Tibial artery (tissue), 4 donors: ENCODE measurements at regions not wholly inside any gene's neighbourhood (a gene's known extent, or its start where the extent isn't known, plus 50 kb on each side); places are given as distances from the start of the nearest gene placed in this dataset.
A peak's percentile ranks its signal among the peaks of the same experiment; 100 is the strongest.

Experiments
- DNase-seq, 2 donors: peaks; one replicate each; pipeline ENCODE4 v3.0.0-alpha.2; 2019
- H3K27ac ChIP-seq, 2 donors: fragments of 200-600 bp; sonication (generic) in 1 of 2; 1 replicate in 1 of 2; 2 replicates in 1 of 2; pipeline ENCODE4 v1.5.1; 2018 to 2019; ENCODE audit warnings: mild to moderate bottlenecking in 1 of 2
- H3K27me3 ChIP-seq, 2 donors: fragments of 200-600 bp; sonication (generic) in 1 of 2; one replicate each; pipeline versions ENCODE4 v1.5.1 to v1.6.0; 2016 to 2019
- H3K36me3 ChIP-seq, 3 donors: fragments of 200-600 bp; sonication (generic) in 2 of 3; one replicate each; pipeline ENCODE4 v1.5.1; 2016 to 2019; ENCODE audit warnings: mild to moderate bottlenecking in 2 of 3
- H3K4me1 ChIP-seq, 4 donors: fragments of 200-600 bp; sonication (generic) in 2 of 4; 1 replicate in 3 of 4; 2 replicates in 1 of 4; pipeline ENCODE4 v1.5.1; 2016 to 2019
- H3K4me3 ChIP-seq, 2 donors: fragments of 200-600 bp; sonication (generic) in 1 of 2; 1 replicate in 1 of 2; 2 replicates in 1 of 2; pipeline ENCODE4 v1.5.1; 2018 to 2019; ENCODE audit warnings: mild to moderate bottlenecking in 2 of 2
- H3K9me3 ChIP-seq, 3 donors: fragments of 200-600 bp; sonication (generic) in 1 of 3; one replicate each; pipeline ENCODE4 v1.5.1; 2016 to 2019
- intact Hi-C: fragments of 100-400 bp; cut with DNase I; formaldehyde crosslinking; loops from one replicate; pipeline ENCODE4 v1.15.0; 2023; ENCODE audit warnings: low total_unique reads
- TF ChIP-seq, protein P1 (sequence below), 2 experiments: fragments of 200-600 bp in 1 of 2; fragments of 450-650 bp in 1 of 2; IDR thresholded peaks; one replicate each; pipeline ENCODE4 v1.5.1; 2017 to 2019; ENCODE audit warnings: antibody characterized with exemption in 2 of 2, mild to moderate bottlenecking in 1 of 2, moderate library complexity in 1 of 2

DNA sequence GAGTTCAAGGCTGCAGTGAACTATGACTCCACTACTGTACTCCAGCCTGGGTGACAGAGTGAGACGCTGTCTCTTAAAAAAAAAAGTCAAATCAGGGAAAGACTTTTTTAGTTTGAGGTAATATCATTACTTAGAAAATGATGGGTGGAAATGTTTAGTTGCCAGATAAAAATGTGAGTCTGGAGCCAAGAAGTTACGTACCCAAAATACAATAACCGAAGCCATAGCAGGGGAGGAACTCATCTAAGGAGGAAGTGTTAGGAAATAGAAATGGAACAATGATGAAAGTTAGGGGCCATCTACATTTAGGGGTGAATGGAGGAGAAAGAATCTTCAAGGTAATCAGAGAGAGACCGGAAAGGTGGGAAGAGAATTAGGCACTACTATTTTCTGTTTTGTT, 98.8 kb downstream of the DACT1 start:
- Histone ChIP-seq H3K4me1 (peaks cover 0 to 39% (median 14%) of the 10 kb centered on the region in 4 donors), H3K27me3 (no peaks in the 10 kb centered on the region), H3K9me3 (no peaks in the 10 kb centered on the region), H3K27ac (no peak overlapping the region), H3K4me3 (no peak overlapping the region), H3K36me3 (no peaks in the 10 kb centered on the region)
- no peak for DNase-seq
- TF ChIP-seq, protein P1, sequence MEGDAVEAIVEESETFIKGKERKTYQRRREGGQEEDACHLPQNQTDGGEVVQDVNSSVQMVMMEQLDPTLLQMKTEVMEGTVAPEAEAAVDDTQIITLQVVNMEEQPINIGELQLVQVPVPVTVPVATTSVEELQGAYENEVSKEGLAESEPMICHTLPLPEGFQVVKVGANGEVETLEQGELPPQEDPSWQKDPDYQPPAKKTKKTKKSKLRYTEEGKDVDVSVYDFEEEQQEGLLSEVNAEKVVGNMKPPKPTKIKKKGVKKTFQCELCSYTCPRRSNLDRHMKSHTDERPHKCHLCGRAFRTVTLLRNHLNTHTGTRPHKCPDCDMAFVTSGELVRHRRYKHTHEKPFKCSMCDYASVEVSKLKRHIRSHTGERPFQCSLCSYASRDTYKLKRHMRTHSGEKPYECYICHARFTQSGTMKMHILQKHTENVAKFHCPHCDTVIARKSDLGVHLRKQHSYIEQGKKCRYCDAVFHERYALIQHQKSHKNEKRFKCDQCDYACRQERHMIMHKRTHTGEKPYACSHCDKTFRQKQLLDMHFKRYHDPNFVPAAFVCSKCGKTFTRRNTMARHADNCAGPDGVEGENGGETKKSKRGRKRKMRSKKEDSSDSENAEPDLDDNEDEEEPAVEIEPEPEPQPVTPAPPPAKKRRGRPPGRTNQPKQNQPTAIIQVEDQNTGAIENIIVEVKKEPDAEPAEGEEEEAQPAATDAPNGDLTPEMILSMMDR (IDR thresholded peaks at IDR 0.05) = no peak
- intact Hi-C loops = no loop called here

DNA sequence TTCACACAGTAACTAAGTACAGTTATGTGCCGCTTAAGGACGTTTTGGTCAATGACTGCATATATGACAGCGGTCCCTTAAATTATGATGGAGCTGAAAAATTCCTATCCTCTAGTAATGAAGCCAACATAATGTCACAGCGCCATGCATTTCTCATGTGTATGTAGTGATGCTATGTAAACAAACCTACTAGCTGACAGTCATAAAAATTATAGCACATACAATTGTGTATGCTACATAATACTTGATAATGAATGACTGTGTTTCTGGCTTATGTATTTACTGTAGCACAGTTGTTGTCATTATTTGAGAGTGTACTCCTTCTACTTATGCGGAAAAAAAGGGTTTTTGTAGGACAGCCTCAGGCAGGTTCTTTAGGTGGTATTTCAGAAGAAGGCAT, 99.7 kb downstream of the DACT1 start:
- no peak for DNase-seq
- intact Hi-C loops = no loop called here

DNA sequence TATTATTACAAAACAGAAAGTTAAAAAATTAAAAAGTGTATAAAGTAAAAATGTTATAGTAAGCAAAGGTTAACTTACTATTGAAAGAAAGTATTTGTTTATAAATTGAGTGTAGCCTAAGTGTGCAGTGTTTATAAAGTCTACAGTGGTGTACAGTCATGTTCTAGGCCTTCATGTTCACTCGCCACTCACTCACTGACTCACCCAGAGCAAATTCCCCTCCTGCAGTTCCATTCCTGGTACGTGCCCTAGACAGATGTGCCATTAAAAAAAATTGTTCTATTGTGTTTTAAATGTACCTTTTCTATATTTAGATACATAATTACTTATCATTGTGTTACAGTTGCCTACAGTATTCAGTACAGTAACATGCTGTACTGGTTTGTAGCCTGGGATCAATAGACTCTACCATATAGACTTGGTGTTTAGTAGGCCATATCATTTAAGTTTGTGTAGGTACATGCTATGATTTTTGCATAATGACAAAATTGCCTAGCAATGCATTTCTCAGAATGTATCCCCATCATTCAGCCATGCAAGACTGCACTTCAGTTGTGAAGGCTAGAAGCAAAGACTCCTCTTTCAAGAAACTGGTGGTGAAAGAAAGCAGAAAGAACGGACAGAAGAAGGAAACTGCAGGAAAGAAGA, 100.6 kb downstream of the DACT1 start:
- Histone ChIP-seq H3K9me3 (no peaks in the 10 kb centered on the region), H3K4me3 (no peak overlapping the region), H3K36me3 (no peaks in the 10 kb centered on the region), H3K4me1 (peaks cover 0 to 29% (median 12%) of the 10 kb centered on the region in 4 donors), H3K27me3 (no peaks in the 10 kb centered on the region), H3K27ac (no peak overlapping the region)
- no peak for DNase-seq
- TF ChIP-seq, protein P1 (IDR thresholded peaks at IDR 0.05) = no peak
- intact Hi-C loops = no loop called here

More for the DNA sequence above, 99.7 kb downstream of the DACT1 start:
- Histone ChIP-seq H3K4me1 (peaks cover 0 to 30% (median 13%) of the 10 kb centered on the region in 4 donors), H3K4me3 (no peak overlapping the region), H3K27ac (no peak overlapping the region), H3K9me3 (no peaks in the 10 kb centered on the region), H3K36me3 (no peaks in the 10 kb centered on the region), H3K27me3 (no peaks in the 10 kb centered on the region)
- TF ChIP-seq, protein P1 (IDR thresholded peaks at IDR 0.05) = no peak

GRCh38 chr14:58738876-58739275, 101.1 kb downstream of the DACT1 start:
- DNase-seq = no peak
- H3K4me1 ChIP-seq = peaks cover 0 to 29% (median 12%) of the 10 kb centered on the region in 4 donors
- no peaks in the 10 kb centered on the region for H3K36me3 ChIP-seq
- H3K4me3 ChIP-seq = no peak overlapping the region
- H3K27ac ChIP-seq = no peak overlapping the region
- H3K9me3 ChIP-seq = no peaks in the 10 kb centered on the region
- no peaks in the 10 kb centered on the region for H3K27me3 ChIP-seq
- intact Hi-C loops = no loop called here
- TF ChIP-seq, protein P1 (IDR thresholded peaks at IDR 0.05) = no peak

DNA sequence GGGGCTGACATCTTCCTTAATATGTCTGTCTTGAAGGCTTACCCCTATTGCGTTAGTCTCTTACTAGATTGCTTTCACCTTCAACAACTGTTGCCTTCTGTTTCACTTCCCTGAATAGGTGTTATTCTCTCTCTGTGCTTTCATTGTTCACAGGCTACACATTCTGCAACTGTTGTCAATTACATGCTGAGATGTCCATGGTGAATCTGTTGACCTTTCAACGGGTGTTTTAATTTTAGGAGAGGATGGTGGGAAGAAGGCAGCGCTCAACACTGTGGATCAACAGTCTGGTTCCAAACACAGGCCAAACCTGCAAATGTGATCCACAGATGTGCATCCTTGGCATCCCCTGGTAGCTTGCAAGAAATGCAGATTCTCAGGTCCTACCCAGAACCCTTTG, 101.9 kb downstream of the DACT1 start:
- TF ChIP-seq, protein P1 (IDR thresholded peaks at IDR 0.05) = no peak
- H3K4me1 ChIP-seq = peaks cover 0 to 29% (median 12%) of the 10 kb centered on the region in 4 donors
- no peaks in the 10 kb centered on the region for H3K36me3 ChIP-seq
- no peak overlapping the region for H3K4me3 ChIP-seq
- H3K27me3 ChIP-seq = no peaks in the 10 kb centered on the region
- intact Hi-C loops = no loop called here
- DNase-seq = no peak
- peak overlapping the region; percentile 25 to 43 for H3K27ac ChIP-seq
- no peaks in the 10 kb centered on the region for H3K9me3 ChIP-seq
